ENCODE measurements at regions not wholly inside any gene's neighbourhood (a gene's known extent, or its start where the extent isn't known, plus 50 kb on each side); places are given as distances from the start of the nearest gene placed in this dataset.

DNA sequence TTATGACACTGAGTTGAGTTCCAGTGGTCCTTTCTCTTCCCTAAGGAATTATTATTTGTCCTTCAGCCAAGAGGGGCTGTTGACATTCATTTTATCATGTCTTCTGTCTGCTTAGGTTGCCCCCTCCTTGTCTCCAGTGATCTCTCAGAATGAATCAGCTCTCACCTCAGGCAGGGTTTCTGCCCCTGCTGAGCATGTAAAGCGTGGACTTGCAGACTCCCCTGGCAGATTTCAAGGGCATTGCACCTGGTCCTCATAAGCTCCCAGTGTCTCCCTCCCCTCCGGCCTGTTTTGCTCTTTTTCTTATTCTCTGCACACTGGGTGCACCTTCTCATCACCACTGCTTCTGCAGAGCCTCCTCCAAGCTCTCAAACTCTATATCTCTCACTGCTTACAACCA, 188.4 kb downstream of the KCNS3 start:
- H3K27ac ChIP-seq, result no peak overlapping the region
- H3K27me3 ChIP-seq, result no peaks in the 10 kb centered on the region
- TF ChIP-seq, protein P1, sequence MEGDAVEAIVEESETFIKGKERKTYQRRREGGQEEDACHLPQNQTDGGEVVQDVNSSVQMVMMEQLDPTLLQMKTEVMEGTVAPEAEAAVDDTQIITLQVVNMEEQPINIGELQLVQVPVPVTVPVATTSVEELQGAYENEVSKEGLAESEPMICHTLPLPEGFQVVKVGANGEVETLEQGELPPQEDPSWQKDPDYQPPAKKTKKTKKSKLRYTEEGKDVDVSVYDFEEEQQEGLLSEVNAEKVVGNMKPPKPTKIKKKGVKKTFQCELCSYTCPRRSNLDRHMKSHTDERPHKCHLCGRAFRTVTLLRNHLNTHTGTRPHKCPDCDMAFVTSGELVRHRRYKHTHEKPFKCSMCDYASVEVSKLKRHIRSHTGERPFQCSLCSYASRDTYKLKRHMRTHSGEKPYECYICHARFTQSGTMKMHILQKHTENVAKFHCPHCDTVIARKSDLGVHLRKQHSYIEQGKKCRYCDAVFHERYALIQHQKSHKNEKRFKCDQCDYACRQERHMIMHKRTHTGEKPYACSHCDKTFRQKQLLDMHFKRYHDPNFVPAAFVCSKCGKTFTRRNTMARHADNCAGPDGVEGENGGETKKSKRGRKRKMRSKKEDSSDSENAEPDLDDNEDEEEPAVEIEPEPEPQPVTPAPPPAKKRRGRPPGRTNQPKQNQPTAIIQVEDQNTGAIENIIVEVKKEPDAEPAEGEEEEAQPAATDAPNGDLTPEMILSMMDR (IDR thresholded peaks at IDR 0.05), result no peak
- no peak for TF ChIP-seq POLR2A (IDR thresholded peaks at IDR 0.05)

DNA sequence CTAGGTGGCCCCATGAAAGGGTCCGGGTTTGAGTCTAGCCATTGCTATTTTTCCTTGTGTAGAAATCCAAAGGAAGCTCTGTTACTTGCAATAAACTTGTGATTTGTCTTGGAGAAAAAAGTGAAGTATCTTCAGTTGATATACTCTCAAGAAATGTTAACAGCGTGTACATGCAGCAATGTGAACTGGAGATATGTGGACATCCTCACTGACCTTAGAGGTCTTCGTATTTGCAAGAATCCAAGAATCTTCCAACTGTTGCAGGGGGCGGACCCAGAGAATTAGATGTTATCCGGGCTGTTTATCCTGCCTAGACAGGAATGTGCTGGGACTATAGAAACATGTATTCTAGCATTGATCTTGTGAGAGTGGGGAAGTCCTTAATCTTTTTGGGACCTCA, 187.6 kb downstream of the KCNS3 start:
- peaks cover 7% of the 10 kb centered on the region for H3K4me1 ChIP-seq
- no peaks in the 10 kb centered on the region for H3K27me3 ChIP-seq
- H3K36me3 ChIP-seq (ENCODE audit: low read depth, missing control alignments), result no peaks in the 10 kb centered on the region
- intact Hi-C loops (cut with DNase I; ENCODE audit: low total_unique reads), result no loop called here
- no peak overlapping the region for H3K27ac ChIP-seq
- no peaks in the 10 kb centered on the region for H3K9me3 ChIP-seq
- TF ChIP-seq POLR2A (IDR thresholded peaks at IDR 0.05), result no peak
- TF ChIP-seq, protein P1 (IDR thresholded peaks at IDR 0.05), result no peak
- 50 to 57% methylated on average over 5 of the region's 5 CpGs for WGBS, 2 donors
- H3K4me3 ChIP-seq, result no peak overlapping the region
- no peak for DNase-seq

More for the DNA sequence above, 188.4 kb downstream of the KCNS3 start:
- no peaks in the 10 kb centered on the region for H3K36me3 ChIP-seq (ENCODE audit: low read depth, missing control alignments)
- intact Hi-C loops (cut with DNase I; ENCODE audit: low total_unique reads), result no loop called here
- no peaks in the 10 kb centered on the region for H3K9me3 ChIP-seq
- peaks cover 7% of the 10 kb centered on the region for H3K4me1 ChIP-seq
- no peak for DNase-seq
- WGBS, 2 donors, result 74 to 78% methylated on average over 2 of the region's 2 CpGs
- no peak overlapping the region for H3K4me3 ChIP-seq

DNA sequence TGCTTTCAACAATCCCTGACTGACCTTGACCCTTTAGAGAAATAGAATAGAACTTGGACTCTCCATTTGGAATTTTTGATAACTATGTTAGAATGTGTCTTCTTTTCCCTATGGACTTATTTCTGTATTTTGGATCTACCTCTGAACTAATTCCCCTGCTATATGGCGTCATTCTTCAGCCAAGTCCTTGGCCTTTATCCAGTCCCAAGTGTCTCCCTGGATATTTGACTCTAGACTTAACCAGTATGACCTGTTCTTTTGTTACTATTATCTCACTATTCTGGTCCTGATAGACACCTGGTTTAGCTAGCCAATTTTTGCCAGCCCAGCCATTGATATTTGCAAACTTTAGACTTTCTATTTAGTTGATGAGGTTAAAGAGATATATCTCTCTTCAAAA, 186.8 kb downstream of the KCNS3 start:
- Histone ChIP-seq H3K9me3 (no peaks in the 10 kb centered on the region), H3K4me3 (no peak overlapping the region), H3K36me3 (ENCODE audit: low read depth, missing control alignments) (no peaks in the 10 kb centered on the region), H3K27me3 (no peaks in the 10 kb centered on the region), H3K27ac (no peak overlapping the region), H3K4me1 (peaks cover 7% of the 10 kb centered on the region)
- TF ChIP-seq POLR2A (IDR thresholded peaks at IDR 0.05), result no peak
- TF ChIP-seq, protein P1 (IDR thresholded peaks at IDR 0.05), result no peak
- no peak for DNase-seq
- WGBS, 2 donors, result 21 to 35% methylated on average over 1 of the region's 1 CpG
- intact Hi-C loops (cut with DNase I; ENCODE audit: low total_unique reads), result no loop called here

DNA sequence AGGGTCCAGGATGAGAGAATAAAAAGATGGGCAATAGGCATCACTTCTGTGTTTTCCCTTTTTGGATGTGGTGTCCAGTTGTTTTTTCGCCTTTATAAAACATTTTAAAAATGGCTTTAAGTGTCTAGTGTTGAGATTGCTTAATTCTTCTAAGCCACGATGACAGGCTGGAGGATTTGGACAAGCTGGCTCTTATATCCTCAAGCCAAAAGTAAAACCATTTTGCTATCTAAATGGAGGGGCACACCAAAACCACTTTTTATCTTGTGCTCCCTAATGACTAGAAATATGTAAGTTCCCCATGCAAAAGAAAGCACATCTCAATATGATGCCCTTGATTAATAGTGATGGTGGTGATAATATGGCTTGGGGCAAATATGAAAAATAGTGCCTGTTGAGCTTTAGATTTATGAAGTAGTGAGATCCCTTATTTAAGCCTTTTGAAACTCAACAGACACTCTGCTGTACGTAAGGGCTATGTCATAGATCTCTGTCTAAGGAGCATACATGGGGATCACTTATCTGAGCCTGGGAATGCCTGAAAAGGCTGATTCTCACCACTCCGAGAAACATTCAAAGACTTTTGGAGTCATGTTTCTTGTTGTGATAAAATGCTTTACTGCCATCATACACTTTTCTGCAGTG, 185.5 kb downstream of the KCNS3 start:
- Histone ChIP-seq H3K9me3 (no peaks in the 10 kb centered on the region), H3K27me3 (no peaks in the 10 kb centered on the region), H3K36me3 (ENCODE audit: low read depth, missing control alignments) (no peaks in the 10 kb centered on the region), H3K4me1 (peaks cover 7% of the 10 kb centered on the region), H3K27ac (no peak overlapping the region), H3K4me3 (no peak overlapping the region)
- no peak for DNase-seq
- TF ChIP-seq POLR2A (IDR thresholded peaks at IDR 0.05), result no peak
- TF ChIP-seq, protein P1 (IDR thresholded peaks at IDR 0.05), result no peak
- WGBS, 2 donors, result 66 to 76% methylated on average over 4 of the region's 4 CpGs
- intact Hi-C loops (cut with DNase I; ENCODE audit: low total_unique reads), result no loop called here

DNA sequence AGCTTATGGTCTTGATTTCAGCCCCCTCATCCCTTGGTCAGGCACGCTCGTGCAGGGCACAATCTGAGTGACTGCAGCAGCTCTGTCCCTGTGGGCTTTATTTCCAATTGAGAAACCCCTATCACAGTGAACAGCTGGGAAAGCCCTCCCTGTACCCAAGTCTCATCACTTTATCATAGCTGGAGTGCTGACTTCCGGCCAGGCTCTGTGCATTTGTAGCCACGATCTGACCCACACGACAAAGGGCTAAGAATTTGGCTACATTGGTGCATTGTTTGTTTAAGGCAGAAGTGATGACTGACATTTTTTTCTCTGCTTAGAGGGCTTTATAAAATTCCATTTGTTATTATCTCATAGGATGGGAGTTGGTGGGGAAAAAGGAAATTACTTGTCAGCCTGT, 184.4 kb downstream of the KCNS3 start:
- peaks cover 7% of the 10 kb centered on the region for H3K4me1 ChIP-seq
- TF ChIP-seq, protein P1 (IDR thresholded peaks at IDR 0.05), result no peak
- TF ChIP-seq POLR2A (IDR thresholded peaks at IDR 0.05), result no peak
- intact Hi-C loops (cut with DNase I; ENCODE audit: low total_unique reads), result no loop called here
- no peaks in the 10 kb centered on the region for H3K27me3 ChIP-seq
- H3K27ac ChIP-seq, result no peak overlapping the region
- WGBS, 2 donors, result 44 to 62% methylated on average over 5 of the region's 5 CpGs
- H3K4me3 ChIP-seq, result no peak overlapping the region
- no peaks in the 10 kb centered on the region for H3K9me3 ChIP-seq
- no peaks in the 10 kb centered on the region for H3K36me3 ChIP-seq (ENCODE audit: low read depth, missing control alignments)
- no peak for DNase-seq

All from testis (tissue), 2 donors.